OCI-LY3 (cell line): ENCODE measurements at regions not wholly inside any gene's neighbourhood (a gene's known extent, or its start where the extent isn't known, plus 50 kb on each side); places are given as distances from the start of the nearest gene placed in this dataset.

Experiments
- H2AFZ ChIP-seq: fragments of 200-600, 300-600 bp; shearing (Covaris generic); 2 replicates; pipeline ENCODE4 v1.6.0; 2014; ENCODE audit warnings: antibody characterized with exemption, low read depth, low read length
- H3K27ac ChIP-seq: fragments of 200-600, 300-600 bp; sonication (generic); 2 replicates; pipeline ENCODE4 v1.5.1; 2014; ENCODE audit warnings: mild to moderate bottlenecking, low read length, moderate library complexity, mixed read lengths
- H3K27me3 ChIP-seq: fragments of 200-600, 300-600 bp; sonication (generic); 2 replicates; pipeline ENCODE4 v1.6.1; 2014; ENCODE audit warnings: low read depth, low read length, mixed read lengths
- H3K36me3 ChIP-seq: fragments of 200-600, 300-600 bp; sonication (generic); replicated peaks from 2 replicates; pipeline ENCODE3; 2014; ENCODE audit warnings: low read depth, low read length, mixed read lengths
- H3K4me1 ChIP-seq: fragments of 300-600, 200-600 bp; sonication (generic); 2 replicates; pipeline ENCODE4 v1.6.1; 2014; ENCODE audit warnings: low read length, mixed read lengths
- H3K4me2 ChIP-seq: fragments of 200-600, 300-600 bp; sonication (generic); 2 replicates; pipeline ENCODE4 v1.6.1; 2014; ENCODE audit warnings: low read length, mixed read lengths
- H3K4me3 ChIP-seq: fragments of 300-600, 200-600 bp; sonication (generic); 2 replicates; pipeline ENCODE4 v1.5.1; 2014; ENCODE audit warnings: antibody characterized with exemption, mild to moderate bottlenecking, low read length, moderate library complexity
- H3K79me2 ChIP-seq: fragments of 300-600, 200-600 bp; shearing (Covaris generic); 2 replicates; pipeline ENCODE4 v1.6.1; 2014; ENCODE audit warnings: mild to moderate bottlenecking, low read length, mixed read lengths
- H3K9ac ChIP-seq: fragments of 300-600, 200-600 bp; shearing (Covaris generic); 2 replicates; pipeline ENCODE4 v1.6.0; 2014; ENCODE audit warnings: mild to moderate bottlenecking, low read length, moderate library complexity
- H3K9me3 ChIP-seq: fragments of 200-600, 300-600 bp; shearing (Covaris generic); 2 replicates; pipeline ENCODE4 v1.6.1; 2014; ENCODE audit warnings: low read length, mixed read lengths; ENCODE audit not compliant: insufficient read depth
- H4K20me1 ChIP-seq: fragments of 200-600, 300-600 bp; sonication (generic); 2 replicates; pipeline ENCODE4 v1.6.1; 2016; ENCODE audit warnings: low read length, mixed read lengths; ENCODE audit not compliant: insufficient read depth
- CTCF ChIP-seq: fragments of 200-600, 300-600 bp; sonication (generic); IDR thresholded peaks from 2 replicates; pipeline ENCODE4 v1.5.1; 2014; ENCODE audit warnings: antibody characterized with exemption, low read length, low read depth
- EZH2phosphoT487 ChIP-seq: fragments of 200-600 bp; shearing (Covaris generic); IDR thresholded peaks from 2 replicates; pipeline ENCODE4 v1.6.1; 2018; ENCODE audit warnings: antibody characterized with exemption, mixed run types, low read depth

- no peaks in the 10 kb centered on the region for H3K79me2 ChIP-seq
- H3K36me3 ChIP-seq: no peaks in the 10 kb centered on the region
- H4K20me1 ChIP-seq: no peaks in the 10 kb centered on the region
- no peaks in the 10 kb centered on the region for H3K4me1 ChIP-seq
- H3K9me3 ChIP-seq: no peaks in the 10 kb centered on the region
- TF ChIP-seq CTCF: no peak
- no peak for TF ChIP-seq EZH2phosphoT487
- no peaks in the 10 kb centered on the region for H3K27me3 ChIP-seq
- no peak overlapping the region for H3K27ac ChIP-seq
- H2AFZ ChIP-seq: no peak overlapping the region
- H3K4me2 ChIP-seq: no peak overlapping the region
- H3K9ac ChIP-seq: no peak overlapping the region
- no peak overlapping the region for H3K4me3 ChIP-seq
These were observed 819.9 kb upstream of the DPPA4 start for GRCh38 chr3:110157221-110157620.

DNA sequence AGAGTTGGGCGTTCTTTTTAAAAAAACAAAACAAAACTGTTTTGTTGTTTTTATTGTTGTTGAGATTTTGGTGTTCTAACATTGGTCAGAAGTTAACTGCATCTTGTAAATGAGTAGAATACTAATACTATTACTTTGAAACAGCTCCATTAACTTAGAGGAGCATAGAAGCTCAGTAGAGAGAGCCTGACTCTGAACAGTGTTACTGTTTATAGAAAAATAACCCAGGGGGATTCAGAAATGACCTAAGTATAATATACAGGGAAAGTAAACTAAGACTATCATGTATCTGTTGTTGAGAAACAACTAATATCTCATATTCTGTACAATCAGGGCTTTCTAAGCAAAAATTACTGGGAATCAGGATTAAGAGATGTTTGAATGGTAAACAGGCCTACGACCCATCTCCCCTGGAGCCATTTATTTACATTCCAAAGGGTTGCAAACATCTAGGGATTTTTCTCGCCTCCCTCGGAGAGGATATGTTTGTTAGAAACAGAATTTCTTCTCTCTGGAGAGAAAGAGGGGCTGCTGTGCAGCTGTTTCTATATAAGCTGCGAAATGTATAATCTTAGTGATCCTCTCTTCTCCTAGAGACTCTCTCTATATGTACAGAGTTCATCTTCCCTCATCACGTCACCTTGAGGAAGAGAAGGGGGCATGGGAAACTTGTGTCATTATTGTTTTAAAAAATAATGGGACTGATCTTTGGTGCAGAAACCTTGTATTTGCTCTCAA, 827.5 kb upstream of the DPPA4 start:
- Histone ChIP-seq H3K4me1 (no peaks in the 10 kb centered on the region), H3K27ac (no peak overlapping the region), H3K79me2 (no peaks in the 10 kb centered on the region), H3K4me2 (no peak overlapping the region), H3K9ac (no peak overlapping the region), H3K9me3 (no peaks in the 10 kb centered on the region), H4K20me1 (no peaks in the 10 kb centered on the region), H3K4me3 (no peak overlapping the region), H3K36me3 (no peaks in the 10 kb centered on the region), H3K27me3 (no peaks in the 10 kb centered on the region), H2AFZ (no peak overlapping the region)
- TF ChIP-seq EZH2phosphoT487 (no peak), CTCF (no peak)

DNA sequence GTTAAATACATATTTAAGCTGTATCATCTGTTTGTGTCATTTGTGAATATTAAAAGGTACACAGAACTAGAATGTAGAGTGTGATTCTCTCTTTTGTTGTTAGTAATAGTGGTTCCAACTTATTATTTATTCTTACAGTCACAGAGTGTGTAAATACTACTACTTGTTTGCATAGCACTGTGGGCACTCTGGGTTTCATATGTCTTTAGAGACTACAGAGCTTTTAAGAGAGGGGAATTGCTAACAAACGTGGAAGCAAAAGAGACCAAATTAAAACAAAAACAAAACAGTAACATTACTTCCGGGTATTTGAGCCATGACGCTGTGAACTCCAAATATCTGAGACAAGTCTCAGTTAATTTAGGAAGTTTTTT, 828.0 kb upstream of the DPPA4 start:
- Histone ChIP-seq H3K27me3 (no peaks in the 10 kb centered on the region), H3K79me2 (no peaks in the 10 kb centered on the region), H3K36me3 (no peaks in the 10 kb centered on the region), H3K27ac (no peak overlapping the region), H2AFZ (no peak overlapping the region), H4K20me1 (no peaks in the 10 kb centered on the region), H3K4me3 (no peak overlapping the region), H3K4me2 (no peak overlapping the region), H3K9me3 (no peaks in the 10 kb centered on the region), H3K9ac (no peak overlapping the region), H3K4me1 (no peaks in the 10 kb centered on the region)
- TF ChIP-seq EZH2phosphoT487 (no peak), CTCF (no peak)

GRCh38 chr3:110165753-110166152, 828.4 kb upstream of the DPPA4 start:
- H4K20me1 ChIP-seq: no peaks in the 10 kb centered on the region
- H3K27ac ChIP-seq: no peak overlapping the region
- H3K27me3 ChIP-seq: no peaks in the 10 kb centered on the region
- no peak overlapping the region for H3K9ac ChIP-seq
- H3K4me1 ChIP-seq: no peaks in the 10 kb centered on the region
- H3K9me3 ChIP-seq: no peaks in the 10 kb centered on the region
- H3K4me3 ChIP-seq: no peak overlapping the region
- H2AFZ ChIP-seq: no peak overlapping the region
- H3K79me2 ChIP-seq: no peaks in the 10 kb centered on the region
- no peak overlapping the region for H3K4me2 ChIP-seq
- TF ChIP-seq EZH2phosphoT487: no peak
- H3K36me3 ChIP-seq: no peaks in the 10 kb centered on the region
